Colon (tissue), 2 donors: ENCODE measurements at regions not wholly inside any gene's neighbourhood (a gene's known extent, or its start where the extent isn't known, plus 50 kb on each side); places are given as distances from the start of the nearest gene placed in this dataset.
"Not testable (repeated sequence)": the region's sequence is repeated elsewhere in the genome, so short reads cannot be mapped to it uniquely, and the experiment has no call there.

Experiments used
- FAIRE-seq: peaks from 2 replicates; lab custom pipeline; 2012; peaks lifted over from hg19 to GRCh38; lab: Jason Lieb, UNC
- donor health status: control.
- donor health status: control.

- FAIRE-seq: no peak
These were observed 242.2 kb downstream of the SPRY1 start for GRCh38 chr4:123638834-123639233.

GRCh38 chr4:123640271-123640670, 243.7 kb downstream of the SPRY1 start:
- no peak for FAIRE-seq

GRCh38 chr4:123640824-123641223, 244.2 kb downstream of the SPRY1 start:
- FAIRE-seq: no peak

- FAIRE-seq: no peak
These were observed 247.1 kb downstream of the SPRY1 start for GRCh38 chr4:123643691-123644090.

GRCh38 chr4:123649250-123649644, 252.7 kb downstream of the SPRY1 start:
- FAIRE-seq: no peak

GRCh38 chr4:123649645-123650391, 253.2 kb downstream of the SPRY1 start:
- no peak for FAIRE-seq

GRCh38 chr4:123651066-123651465, 254.5 kb downstream of the SPRY1 start:
- no peak for FAIRE-seq

GRCh38 chr4:123651536-123652180, 255.1 kb downstream of the SPRY1 start:
- no peak for FAIRE-seq

GRCh38 chr4:123652476-123652875, 255.9 kb downstream of the SPRY1 start:
- FAIRE-seq: no peak

GRCh38 chr4:123653236-123653635, 256.6 kb downstream of the SPRY1 start:
- FAIRE-seq: no peak

- not testable (repeated sequence) for FAIRE-seq
These were observed 260.2 kb downstream of the SPRY1 start for GRCh38 chr4:123656746-123657294.

GRCh38 chr4:123657606-123658005, 261.0 kb downstream of the SPRY1 start:
- not testable (repeated sequence) for FAIRE-seq

- no peak for FAIRE-seq
These were observed 262.7 kb downstream of the SPRY1 start for GRCh38 chr4:123659262-123659661.

GRCh38 chr4:123659730-123660129, 263.1 kb downstream of the SPRY1 start:
- FAIRE-seq: no peak

- FAIRE-seq: peak; percentile 82
These were observed 264.6 kb downstream of the SPRY1 start for GRCh38 chr4:123661080-123661737.

GRCh38 chr4:123662827-123663226, 266.2 kb downstream of the SPRY1 start:
- FAIRE-seq: no peak

GRCh38 chr4:123666486-123666885, 269.9 kb downstream of the SPRY1 start:
- FAIRE-seq: no peak

GRCh38 chr4:123667496-123667895, 270.9 kb downstream of the SPRY1 start:
- FAIRE-seq: no peak

- no peak for FAIRE-seq
These were observed 271.4 kb downstream of the SPRY1 start for GRCh38 chr4:123667991-123668390.

GRCh38 chr4:123671636-123672404, 275.2 kb downstream of the SPRY1 start:
- peak; percentile 31 for FAIRE-seq

- FAIRE-seq: no peak
These were observed 276.4 kb downstream of the SPRY1 start for GRCh38 chr4:123672987-123673386.

- no peak for FAIRE-seq
These were observed 277.4 kb downstream of the SPRY1 start for GRCh38 chr4:123673971-123674370.
